ENCODE measurements at regions not wholly inside any gene's neighbourhood (a gene's known extent, or its start where the extent isn't known, plus 50 kb on each side); places are given as distances from the start of the nearest gene placed in this dataset.
"Not testable (repeated sequence)": the region's sequence is repeated elsewhere in the genome, so short reads cannot be mapped to it uniquely, and the experiment has no call there.

- no peak for DNase-seq
Measured at GRCh38 chr6:113009682-113010081, 662.6 kb downstream of the RFPL4B start.

GRCh38 chr6:113010196-113010989, 663.3 kb downstream of the RFPL4B start:
- DNase-seq = no peak

GRCh38 chr6:113011389-113011788, 664.3 kb downstream of the RFPL4B start:
- no peak for DNase-seq

DNA sequence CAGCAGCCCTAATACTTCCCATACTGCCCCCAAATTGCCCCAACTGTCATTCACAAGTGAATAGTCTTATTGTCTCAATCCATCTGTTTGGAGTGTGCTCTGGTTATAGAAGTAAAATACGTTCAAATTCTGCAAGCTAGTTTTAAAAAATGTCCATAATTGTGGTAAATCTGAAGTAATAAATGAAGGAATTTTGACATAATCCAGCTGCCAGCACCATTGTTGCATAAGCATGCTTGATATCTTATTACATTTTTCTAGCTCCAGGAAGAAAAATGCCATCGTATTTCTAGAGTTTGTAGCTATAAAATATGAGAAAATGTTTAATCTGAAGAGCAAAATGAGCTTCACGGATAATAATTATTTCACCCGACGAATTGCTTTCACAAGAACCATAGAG, 664.7 kb downstream of the RFPL4B start:
- no peak for DNase-seq

GRCh38 chr6:113015249-113015648, 668.1 kb downstream of the RFPL4B start:
- no peak for DNase-seq

- DNase-seq = no peak
Measured at GRCh38 chr6:113017353-113017752, 670.2 kb downstream of the RFPL4B start.

GRCh38 chr6:113018351-113019151, 671.4 kb downstream of the RFPL4B start:
- DNase-seq = no peak

- DNase-seq = no peak
Measured at GRCh38 chr6:113019176-113019575, 672.0 kb downstream of the RFPL4B start.

- no peak for DNase-seq
Measured at GRCh38 chr6:113027780-113028179, 680.6 kb downstream of the RFPL4B start.

DNA sequence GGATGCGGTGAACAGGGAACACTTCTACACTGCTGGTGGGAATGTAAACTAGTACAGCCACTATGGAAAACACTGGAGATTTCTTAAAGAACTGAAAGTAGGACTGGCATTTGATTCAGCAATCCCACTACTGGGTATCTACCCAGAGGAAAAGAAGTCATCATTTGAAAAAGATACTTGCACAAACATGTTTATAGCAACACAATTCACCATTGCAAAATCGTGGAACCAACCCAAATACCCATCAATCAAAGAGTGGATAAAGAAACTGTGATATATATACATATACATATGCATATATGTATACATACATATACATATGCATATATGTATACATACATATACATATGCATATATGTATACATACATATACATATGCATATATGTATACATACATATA, 682.0 kb downstream of the RFPL4B start:
- not testable (repeated sequence) for DNase-seq

DNA sequence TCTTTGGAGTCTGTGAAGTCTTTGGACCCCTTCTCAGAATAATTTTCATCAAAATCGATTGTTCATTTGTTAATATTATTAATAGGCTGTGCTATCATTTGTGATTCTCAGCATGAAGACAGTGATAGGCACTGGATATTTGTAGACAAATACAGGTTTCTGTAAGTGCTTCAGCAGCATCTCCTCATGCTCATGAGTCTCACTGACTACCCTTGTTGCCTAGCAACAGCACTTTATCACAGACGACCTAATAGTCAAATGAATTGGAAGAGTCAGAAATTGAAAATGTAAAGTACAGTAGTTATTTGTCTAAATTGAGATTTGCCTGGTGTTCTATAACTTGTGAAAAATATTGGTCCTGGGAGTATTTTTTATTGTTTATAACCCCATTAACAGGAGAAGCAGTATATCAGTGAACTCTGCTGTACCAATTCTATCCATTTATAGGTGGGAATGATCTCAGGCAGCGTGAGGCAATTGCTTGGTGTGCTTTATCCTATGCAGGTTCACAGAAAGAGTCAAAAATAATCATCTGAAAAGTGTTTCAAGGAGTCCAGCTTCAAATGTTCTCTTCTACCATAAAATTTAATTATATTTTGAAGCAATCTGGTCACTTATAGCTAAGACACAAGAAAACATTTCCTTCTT, 684.6 kb downstream of the RFPL4B start:
- no peak for DNase-seq

DNA sequence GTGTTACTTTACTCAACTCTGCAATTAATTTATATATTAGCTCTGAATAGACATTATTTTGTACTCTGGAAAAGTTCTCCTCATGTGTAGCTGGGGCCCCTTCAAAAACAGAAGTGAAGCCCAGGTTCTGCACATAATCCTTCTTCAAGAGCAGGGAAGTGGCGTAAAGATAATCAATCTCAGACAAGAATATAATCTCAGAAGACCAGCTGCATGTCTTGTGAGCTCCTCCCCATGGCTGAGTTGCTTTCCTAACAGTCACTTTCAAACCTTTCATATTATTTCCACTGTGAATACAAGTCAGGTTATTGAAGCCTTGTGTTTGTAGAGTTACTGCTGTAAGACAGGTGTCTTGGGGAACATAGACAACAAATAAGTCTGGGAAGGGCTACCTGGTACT, 691.9 kb downstream of the RFPL4B start:
- no peak for DNase-seq

DNA sequence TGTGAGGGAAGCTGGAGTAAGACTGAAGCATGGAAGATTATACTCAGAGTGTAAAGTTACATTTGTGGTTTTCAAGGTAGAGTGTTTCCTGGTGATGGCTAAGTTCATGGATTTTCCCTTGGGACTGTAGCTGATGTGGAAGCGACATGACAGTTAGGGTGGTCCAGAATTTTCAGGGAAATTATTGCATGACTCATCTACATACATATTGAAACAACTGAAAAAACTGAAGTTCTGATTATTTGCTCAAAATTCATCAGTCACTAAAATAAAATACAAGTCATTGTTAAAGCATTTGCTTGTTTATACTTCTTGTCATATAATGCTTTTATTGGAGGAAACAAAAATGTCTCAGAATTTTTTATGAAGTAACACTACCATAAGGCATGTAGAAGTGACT, 700.0 kb downstream of the RFPL4B start:
- no peak for DNase-seq

DNA sequence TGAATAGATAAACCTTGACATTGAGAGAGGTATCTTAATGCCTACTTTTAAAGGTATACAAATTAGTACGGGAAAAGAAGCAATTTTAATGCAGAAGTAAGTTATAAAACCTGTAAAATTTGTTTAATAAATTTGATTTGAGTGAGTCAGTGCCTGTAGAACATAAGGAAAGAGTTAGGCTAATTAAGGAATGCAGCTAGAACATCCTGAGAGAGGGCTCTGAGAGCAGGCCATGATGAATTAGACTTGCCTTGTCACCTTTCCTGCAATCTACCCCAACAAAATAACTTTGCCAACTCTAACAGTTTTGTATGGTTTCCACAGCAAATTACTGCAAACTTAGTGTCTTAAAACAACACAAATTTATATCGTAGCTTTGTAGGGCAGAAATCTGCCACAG, 700.8 kb downstream of the RFPL4B start:
- no peak for DNase-seq

DNA sequence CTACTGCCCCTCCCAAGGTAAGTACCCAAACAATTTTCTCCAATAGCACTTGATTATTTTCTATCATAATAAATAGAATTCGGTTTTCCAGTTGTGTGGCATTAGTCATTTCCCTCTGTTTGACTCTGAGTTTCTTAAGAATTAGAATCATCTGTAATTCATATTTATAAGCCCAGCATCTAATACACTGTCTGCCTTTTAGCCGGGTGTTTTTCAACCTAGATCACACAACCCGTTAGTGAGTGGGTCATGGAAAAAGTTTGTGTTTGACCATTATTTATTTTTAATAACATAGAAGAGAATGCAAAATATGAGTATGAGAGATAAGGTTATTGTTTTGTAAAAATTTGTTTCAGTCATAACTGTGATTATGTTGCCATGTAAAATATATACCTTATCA, 701.6 kb downstream of the RFPL4B start:
- no peak for DNase-seq

- no peak for DNase-seq
Measured at GRCh38 chr6:113049190-113049589, 702.1 kb downstream of the RFPL4B start.

DNA sequence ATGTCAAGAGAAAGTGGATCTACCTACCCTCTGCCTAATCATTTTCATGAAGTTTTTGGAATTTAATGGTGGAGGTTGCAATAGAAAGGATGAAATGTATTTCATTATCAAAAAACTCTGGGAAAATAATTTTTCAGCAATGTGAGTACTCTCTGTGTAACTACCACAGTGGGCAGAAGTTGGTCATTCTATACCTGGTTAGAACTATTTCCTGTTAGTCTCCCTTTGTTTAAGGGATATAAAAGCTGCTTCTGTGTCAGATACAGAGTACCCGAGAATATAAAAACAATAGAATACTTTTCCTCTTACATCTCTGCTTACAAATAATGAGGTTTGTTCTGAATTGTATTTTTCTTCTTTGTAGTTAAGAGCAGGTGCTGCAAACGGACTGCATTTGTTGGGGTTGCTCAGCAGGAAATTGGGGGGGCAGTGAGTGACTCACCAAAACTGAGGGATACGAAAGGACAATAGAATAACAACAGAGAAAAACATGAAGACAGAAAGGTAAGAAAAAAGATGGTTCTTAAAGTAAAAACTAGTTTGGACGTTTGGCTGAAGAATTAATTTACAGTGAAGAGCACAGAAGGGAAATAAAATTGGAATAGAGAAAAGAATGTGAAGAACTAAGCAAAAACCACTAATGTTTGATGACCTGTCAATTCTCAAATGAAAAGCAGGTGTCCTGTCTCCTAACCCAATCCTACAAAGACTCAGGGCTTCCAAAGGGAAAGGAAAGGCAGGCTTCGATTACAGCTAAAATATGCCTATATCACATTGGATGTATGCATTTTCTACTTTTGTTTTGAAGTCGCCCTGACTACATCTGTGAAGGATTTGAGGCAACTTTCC, 703.1 kb downstream of the RFPL4B start:
- DNase-seq = no peak

GRCh38 chr6:113050979-113051378, 703.8 kb downstream of the RFPL4B start:
- DNase-seq = no peak

- no peak for DNase-seq
Measured at GRCh38 chr6:113052506-113052905, 705.4 kb downstream of the RFPL4B start.

GRCh38 chr6:113055061-113055460, 707.9 kb downstream of the RFPL4B start:
- no peak for DNase-seq

DNA sequence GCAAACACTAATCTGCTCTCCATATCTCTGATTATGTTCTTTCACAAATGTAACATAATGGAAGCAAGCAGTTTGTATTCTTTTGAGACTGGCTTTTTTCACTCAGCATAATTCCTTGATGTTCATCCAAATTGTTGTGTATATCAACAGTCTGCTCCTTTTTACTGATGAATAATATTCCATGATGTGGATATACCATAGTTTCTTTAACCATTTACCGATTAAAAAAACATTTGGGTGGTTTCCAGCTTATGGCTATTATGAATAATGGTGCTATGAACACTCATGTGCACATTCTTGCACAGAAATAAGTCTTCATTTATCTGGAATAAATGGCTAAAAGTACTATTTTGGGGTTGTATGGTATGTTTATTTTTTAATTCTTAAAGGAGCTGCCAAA, 708.9 kb downstream of the RFPL4B start:
- no peak for DNase-seq

GRCh38 chr6:113057567-113058053, 710.5 kb downstream of the RFPL4B start:
- DNase-seq = no peak

- no peak for DNase-seq
Measured at GRCh38 chr6:113060664-113061063, 713.5 kb downstream of the RFPL4B start.
